Astrocyte of the cerebellum (primary cell): ENCODE measurements at regions not wholly inside any gene's neighbourhood (a gene's known extent, or its start where the extent isn't known, plus 50 kb on each side); places are given as distances from the start of the nearest gene placed in this dataset.
A peak's percentile ranks its signal among the peaks of the same experiment; 100 is the strongest.

Experiments used
- DNase-seq: peaks from one replicate; pipeline ENCODE4 v3.0.0-alpha.2; 2011; ENCODE audit warnings: low read depth
- H3K4me3 ChIP-seq: 2 replicates; pipeline ENCODE4 v1.5.1; 2011; ENCODE audit warnings: mild to moderate bottlenecking, low read depth, low read length, moderate library complexity
- in situ Hi-C: cut with HindIII; loops from 2 replicates; pipeline ENCODE4 v1.10.0; 2017; ENCODE audit warnings: low sequenced_read_pairs
- TF ChIP-seq, protein P1 (sequence below): IDR thresholded peaks from 2 replicates; pipeline ENCODE4 v1.5.1; 2012; ENCODE audit warnings: low read length, low read depth, moderate library complexity, mild to moderate bottlenecking; ENCODE audit errors: missing control alignments

DNA sequence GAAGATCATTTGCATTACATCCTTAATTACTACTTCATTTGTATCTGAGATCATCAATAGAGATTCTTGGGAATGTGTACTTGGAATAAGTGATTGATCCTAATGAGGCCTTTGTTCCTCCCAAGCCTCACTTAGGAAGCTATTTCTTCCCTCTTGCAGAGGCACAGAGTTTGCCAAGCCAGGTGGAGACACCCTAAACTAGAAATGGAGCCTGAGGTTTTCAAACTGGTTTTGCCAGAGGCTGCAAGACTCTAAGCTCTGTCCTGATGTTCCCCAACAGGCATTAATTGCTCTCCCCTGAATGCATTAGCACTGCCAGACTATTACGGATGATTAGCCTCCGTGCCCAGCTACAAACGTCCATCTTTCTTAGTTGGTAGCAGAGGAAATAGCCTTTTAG lies 125.2 kb upstream of the LGALSL start:
- no peak for DNase-seq
- TF ChIP-seq, protein P1, sequence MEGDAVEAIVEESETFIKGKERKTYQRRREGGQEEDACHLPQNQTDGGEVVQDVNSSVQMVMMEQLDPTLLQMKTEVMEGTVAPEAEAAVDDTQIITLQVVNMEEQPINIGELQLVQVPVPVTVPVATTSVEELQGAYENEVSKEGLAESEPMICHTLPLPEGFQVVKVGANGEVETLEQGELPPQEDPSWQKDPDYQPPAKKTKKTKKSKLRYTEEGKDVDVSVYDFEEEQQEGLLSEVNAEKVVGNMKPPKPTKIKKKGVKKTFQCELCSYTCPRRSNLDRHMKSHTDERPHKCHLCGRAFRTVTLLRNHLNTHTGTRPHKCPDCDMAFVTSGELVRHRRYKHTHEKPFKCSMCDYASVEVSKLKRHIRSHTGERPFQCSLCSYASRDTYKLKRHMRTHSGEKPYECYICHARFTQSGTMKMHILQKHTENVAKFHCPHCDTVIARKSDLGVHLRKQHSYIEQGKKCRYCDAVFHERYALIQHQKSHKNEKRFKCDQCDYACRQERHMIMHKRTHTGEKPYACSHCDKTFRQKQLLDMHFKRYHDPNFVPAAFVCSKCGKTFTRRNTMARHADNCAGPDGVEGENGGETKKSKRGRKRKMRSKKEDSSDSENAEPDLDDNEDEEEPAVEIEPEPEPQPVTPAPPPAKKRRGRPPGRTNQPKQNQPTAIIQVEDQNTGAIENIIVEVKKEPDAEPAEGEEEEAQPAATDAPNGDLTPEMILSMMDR, result no peak
- in situ Hi-C loops, result no loop called here

DNA sequence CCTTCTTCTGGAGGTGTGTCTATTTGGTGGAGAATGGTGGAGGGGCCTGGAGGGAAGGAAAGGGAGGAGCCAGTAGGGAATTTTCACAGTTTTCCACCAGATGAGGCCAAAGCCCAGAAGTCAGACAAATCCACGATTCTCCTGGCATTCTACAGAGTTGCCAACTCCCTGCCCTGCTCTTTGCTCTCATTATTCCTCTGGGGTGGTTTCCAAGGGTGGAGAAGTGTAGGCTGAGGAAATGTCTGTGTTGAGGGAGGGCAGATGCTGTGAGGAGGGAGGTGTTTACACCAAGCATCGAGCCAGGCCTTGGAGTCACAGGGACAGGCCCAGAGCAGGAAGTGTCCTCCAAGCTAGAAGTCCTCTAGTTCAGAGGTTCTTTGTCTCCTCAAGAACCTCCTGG lies 124.1 kb upstream of the LGALSL start:
- in situ Hi-C loops, result loop anchor here (5.0 kb wide), 1 partner anchor 172 kb away; no protein-coding TSS in a partner anchor
- no peak for DNase-seq
- H3K4me3 ChIP-seq, result no peak overlapping the region
- TF ChIP-seq, protein P1, result no peak

More for the DNA sequence above, 125.2 kb upstream of the LGALSL start:
- H3K4me3 ChIP-seq, result no peak overlapping the region

DNA sequence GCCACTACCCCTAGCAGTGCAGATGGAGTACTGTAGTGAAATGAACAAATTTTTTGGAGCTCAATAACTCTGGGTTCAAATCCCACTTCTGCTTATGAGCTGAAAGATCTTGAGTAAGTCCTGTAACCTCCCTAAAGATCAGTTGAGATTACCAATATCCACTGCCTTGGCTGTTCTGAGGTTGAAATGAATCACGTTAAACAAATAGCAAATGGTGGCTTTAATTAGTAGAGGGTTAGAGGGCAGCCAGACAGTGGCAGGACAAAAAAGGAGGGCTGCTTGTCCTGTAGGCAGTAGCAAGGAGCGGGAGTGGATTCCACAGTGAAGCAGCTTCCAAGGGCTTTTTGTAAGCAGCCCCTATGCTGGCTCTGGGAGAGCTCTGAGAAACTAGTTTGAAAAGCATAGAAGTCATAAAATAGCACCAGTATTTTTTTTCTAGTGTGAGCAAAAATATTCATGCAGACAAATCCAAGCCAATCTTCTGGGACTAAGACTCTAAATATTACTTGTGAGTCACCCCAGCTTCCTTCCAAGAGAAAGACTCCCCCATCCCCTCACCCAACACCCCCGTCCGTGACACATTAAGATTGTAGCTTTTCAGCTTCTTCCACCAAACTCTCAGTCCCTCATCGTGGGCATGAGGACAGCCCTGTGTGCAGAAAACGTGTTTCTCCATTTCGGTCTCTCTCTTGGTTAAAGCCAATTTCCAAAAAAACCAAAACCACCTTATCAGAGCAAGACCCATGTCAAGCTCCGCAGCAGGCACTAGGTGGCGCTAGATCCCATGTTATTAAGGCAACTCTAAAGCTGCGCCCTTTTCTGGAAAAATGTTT lies 123.5 kb upstream of the LGALSL start:
- TF ChIP-seq, protein P1, result peak; percentile 85
- in situ Hi-C loops, result loop anchor here (5.0 kb wide), 1 partner anchor 172 kb away; no protein-coding TSS in a partner anchor
- peak; percentile 87 for DNase-seq
- H3K4me3 ChIP-seq, result peak overlapping the region; percentile 26

DNA sequence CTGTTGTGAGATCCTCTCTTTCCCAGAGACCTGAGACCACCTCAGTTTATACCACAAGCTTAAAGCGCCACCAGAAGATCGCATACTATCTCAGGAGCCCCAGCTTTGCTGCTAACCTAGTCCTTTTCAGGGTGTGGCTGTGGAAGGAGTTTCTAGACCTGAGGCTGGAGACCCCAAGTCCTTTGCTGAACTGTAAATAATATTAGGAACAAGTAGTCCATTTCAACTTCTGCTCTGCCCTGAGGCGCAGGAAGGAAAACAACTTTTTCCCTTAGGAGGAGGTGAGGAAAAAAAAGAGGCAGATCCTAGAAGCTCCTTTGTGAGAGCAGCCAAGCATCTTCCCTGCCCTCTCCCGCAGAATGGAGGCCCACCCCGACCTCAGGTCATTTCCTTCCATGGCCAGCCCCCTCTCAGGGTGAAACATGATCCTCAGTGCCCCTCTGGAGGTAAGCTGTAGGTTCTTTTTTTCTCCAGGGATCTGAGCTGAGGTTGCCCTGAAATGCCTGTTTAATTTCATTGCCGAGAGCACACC lies 122.8 kb upstream of the LGALSL start:
- no peak for DNase-seq
- H3K4me3 ChIP-seq, result no peak overlapping the region
- TF ChIP-seq, protein P1, result no peak
- in situ Hi-C loops, result loop anchor here (5.0 kb wide), 1 partner anchor 171 kb away; no protein-coding TSS in a partner anchor

DNA sequence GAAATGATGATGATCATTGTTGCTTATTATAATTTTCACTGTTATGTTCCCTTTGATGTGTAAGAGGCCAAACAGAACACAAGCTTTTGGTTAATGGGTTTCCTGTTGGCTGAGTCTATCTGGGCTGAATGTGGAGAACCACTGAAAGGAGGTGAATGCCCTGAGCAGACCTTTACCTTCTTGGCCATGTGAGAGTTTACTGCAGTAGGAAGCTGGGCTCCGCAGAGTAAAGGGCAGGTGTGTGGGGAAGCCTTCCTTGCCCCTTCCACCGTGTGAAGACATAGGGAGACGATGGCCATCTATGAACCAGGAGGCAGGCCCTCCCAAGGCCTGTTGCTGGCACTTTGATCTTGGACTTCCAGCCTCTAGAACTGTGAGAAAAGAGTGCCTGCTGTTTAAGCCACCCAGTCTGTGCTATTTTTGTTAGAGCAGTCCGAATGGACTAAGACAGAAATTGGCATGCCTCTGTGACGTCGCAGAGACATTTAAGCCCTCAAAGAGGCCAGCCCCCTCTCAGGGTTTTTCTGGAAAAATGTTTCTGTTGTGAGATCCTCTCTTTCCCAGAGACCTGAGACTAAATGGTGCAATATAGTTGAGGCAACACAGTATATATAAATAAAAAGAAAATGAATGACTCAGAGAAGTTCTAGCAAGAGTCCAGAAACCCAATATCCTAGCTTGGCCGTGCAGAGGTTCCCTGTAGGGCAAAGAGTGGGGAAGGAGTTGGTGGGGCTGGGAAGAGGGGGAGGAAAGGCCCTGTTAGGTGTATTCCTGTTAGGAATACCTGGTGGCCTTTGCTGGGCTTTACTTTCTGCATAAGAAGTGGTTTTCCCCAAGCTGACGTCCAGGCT lies 121.9 kb upstream of the LGALSL start:
- in situ Hi-C loops, result loop anchor here (5.0 kb wide), 1 partner anchor 170 kb away; no protein-coding TSS in a partner anchor
- no peak overlapping the region for H3K4me3 ChIP-seq
- TF ChIP-seq, protein P1, result no peak
- DNase-seq, result no peak

DNA sequence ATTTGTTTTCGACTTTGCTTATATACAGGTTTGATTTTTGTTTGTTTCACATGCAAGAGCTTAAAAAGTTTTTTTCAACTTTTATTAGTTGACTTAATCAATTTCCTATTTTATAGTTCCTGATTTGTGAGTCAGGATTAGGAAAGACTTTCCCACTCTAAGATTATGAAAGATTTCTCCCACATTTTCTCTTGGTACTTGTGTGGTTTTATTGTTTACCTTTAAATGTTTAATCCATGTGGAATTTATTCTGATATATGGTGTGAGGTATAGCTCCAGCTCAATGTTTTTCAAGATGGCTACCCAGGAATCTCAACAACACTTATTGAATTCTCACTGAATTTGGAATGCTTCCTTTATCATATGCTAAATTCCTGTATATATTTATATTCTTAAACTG lies 117.8 kb upstream of the LGALSL start:
- H3K4me3 ChIP-seq, result no peak overlapping the region
- DNase-seq, result no peak
- TF ChIP-seq, protein P1, result no peak
- in situ Hi-C loops, result no loop called here
